ENCODE measurements at regions not wholly inside any gene's neighbourhood (a gene's known extent, or its start where the extent isn't known, plus 50 kb on each side); places are given as distances from the start of the nearest gene placed in this dataset.

DNA sequence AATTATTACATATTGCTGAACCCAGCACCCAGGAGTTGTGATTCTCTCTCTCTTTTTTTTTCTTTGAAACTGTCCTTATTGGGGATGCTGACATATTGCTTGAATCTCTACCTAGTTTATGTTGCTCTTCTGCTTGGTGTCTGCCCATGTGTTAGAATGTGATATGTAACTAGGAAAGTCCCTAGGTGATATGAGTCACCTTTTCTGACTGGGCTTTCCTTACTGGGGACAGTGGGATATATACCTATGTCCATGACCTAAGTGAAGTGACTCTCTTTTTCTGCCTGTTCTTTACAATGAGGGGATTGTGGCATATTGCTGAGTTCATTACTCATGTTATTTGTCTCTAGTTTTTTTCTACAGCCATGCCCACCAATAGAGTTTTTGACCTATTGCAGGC is 1013.2 kb upstream of the TSPY4 start:
- TF ChIP-seq POLR2A (IDR thresholded peaks at IDR 0.05), result no peak
- TF ChIP-seq, protein P1, sequence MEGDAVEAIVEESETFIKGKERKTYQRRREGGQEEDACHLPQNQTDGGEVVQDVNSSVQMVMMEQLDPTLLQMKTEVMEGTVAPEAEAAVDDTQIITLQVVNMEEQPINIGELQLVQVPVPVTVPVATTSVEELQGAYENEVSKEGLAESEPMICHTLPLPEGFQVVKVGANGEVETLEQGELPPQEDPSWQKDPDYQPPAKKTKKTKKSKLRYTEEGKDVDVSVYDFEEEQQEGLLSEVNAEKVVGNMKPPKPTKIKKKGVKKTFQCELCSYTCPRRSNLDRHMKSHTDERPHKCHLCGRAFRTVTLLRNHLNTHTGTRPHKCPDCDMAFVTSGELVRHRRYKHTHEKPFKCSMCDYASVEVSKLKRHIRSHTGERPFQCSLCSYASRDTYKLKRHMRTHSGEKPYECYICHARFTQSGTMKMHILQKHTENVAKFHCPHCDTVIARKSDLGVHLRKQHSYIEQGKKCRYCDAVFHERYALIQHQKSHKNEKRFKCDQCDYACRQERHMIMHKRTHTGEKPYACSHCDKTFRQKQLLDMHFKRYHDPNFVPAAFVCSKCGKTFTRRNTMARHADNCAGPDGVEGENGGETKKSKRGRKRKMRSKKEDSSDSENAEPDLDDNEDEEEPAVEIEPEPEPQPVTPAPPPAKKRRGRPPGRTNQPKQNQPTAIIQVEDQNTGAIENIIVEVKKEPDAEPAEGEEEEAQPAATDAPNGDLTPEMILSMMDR (IDR thresholded peaks at IDR 0.05 in 8 of 11, conservative IDR thresholded peaks at IDR 0.05 in 3 of 11), result no peak

Data from spleen (tissue), 7 donors.